ENCODE measurements at regions not wholly inside any gene's neighbourhood (a gene's known extent, or its start where the extent isn't known, plus 50 kb on each side); places are given as distances from the start of the nearest gene placed in this dataset.

- Mint-ChIP-seq H3K36me3 (ENCODE audit: insufficient read depth, unreplicated experiment) (no peaks in the 10 kb centered on the region), H3K9me3 (ENCODE audit: low read depth, unreplicated experiment) (no peaks in the 10 kb centered on the region), H3K4me3 (ENCODE audit: low read depth, unreplicated experiment) (no peak overlapping the region), H3K27me3 (ENCODE audit: unreplicated experiment) (no peaks in the 10 kb centered on the region), H3K4me1 (ENCODE audit: low read depth, unreplicated experiment) (no peaks in the 10 kb centered on the region), H3K27ac (ENCODE audit: unreplicated experiment) (no peak overlapping the region)
- TF ChIP-seq, protein P1, sequence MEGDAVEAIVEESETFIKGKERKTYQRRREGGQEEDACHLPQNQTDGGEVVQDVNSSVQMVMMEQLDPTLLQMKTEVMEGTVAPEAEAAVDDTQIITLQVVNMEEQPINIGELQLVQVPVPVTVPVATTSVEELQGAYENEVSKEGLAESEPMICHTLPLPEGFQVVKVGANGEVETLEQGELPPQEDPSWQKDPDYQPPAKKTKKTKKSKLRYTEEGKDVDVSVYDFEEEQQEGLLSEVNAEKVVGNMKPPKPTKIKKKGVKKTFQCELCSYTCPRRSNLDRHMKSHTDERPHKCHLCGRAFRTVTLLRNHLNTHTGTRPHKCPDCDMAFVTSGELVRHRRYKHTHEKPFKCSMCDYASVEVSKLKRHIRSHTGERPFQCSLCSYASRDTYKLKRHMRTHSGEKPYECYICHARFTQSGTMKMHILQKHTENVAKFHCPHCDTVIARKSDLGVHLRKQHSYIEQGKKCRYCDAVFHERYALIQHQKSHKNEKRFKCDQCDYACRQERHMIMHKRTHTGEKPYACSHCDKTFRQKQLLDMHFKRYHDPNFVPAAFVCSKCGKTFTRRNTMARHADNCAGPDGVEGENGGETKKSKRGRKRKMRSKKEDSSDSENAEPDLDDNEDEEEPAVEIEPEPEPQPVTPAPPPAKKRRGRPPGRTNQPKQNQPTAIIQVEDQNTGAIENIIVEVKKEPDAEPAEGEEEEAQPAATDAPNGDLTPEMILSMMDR (IDR thresholded peaks at IDR 0.05; ENCODE audit: unreplicated experiment): no peak
- intact Hi-C loops (cut with micrococcal nuclease; ENCODE audit: unreplicated experiment): no loop called here
- CTCF ChIA-PET: no interaction called here
- no TSS peak for BruUV-seq (replicated peaks)
- DNase-seq: no peak
These were observed 172.1 kb downstream of the KLF13 start for GRCh38 chr15:31498756-31499155.

DNA sequence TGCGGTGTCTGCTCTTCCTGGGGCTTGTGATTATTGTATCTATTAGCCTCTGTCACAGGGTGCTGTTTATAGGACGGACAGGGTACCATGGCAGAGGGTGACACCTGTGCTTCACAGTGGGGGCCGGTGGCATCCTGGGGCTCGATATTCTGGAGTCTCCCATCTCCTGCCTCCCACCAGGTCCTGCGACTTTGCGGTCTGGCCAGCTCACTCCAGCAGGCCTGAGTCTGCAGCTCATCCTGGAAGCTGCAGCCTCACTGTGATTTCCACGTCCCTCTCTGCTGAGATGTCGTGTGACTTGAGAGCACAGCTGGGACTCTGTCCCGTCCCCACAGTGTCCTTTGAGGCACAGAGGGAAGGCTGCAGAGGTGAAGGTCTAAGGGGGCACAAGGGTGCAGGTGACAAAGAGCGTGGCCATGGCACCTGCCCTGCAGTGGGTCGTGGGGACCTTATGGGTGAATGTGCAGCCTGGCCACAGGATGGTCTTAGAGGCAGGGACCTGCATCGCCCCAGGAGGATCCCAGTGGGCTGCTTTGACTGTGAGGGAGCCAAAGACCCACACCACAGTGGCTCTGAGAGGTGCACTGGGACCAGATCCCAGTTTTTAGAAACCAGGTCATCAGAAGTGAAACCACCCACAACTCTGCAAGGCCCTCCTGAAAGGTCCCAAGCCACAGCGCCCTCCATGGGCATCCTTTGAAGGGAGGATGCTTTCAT, 172.8 kb downstream of the KLF13 start:
- no TSS peak for BruUV-seq (replicated peaks)
- TF ChIP-seq, protein P1 (IDR thresholded peaks at IDR 0.05; ENCODE audit: unreplicated experiment): no peak
- intact Hi-C loops (cut with micrococcal nuclease; ENCODE audit: unreplicated experiment): no loop called here
- no peak for DNase-seq
- Mint-ChIP-seq H3K9me3 (ENCODE audit: low read depth, unreplicated experiment) (no peaks in the 10 kb centered on the region), H3K4me1 (ENCODE audit: low read depth, unreplicated experiment) (no peaks in the 10 kb centered on the region), H3K27me3 (ENCODE audit: unreplicated experiment) (no peaks in the 10 kb centered on the region), H3K27ac (ENCODE audit: unreplicated experiment) (no peak overlapping the region), H3K36me3 (ENCODE audit: insufficient read depth, unreplicated experiment) (no peaks in the 10 kb centered on the region), H3K4me3 (ENCODE audit: low read depth, unreplicated experiment) (no peak overlapping the region)
- CTCF ChIA-PET: no interaction called here

DNA sequence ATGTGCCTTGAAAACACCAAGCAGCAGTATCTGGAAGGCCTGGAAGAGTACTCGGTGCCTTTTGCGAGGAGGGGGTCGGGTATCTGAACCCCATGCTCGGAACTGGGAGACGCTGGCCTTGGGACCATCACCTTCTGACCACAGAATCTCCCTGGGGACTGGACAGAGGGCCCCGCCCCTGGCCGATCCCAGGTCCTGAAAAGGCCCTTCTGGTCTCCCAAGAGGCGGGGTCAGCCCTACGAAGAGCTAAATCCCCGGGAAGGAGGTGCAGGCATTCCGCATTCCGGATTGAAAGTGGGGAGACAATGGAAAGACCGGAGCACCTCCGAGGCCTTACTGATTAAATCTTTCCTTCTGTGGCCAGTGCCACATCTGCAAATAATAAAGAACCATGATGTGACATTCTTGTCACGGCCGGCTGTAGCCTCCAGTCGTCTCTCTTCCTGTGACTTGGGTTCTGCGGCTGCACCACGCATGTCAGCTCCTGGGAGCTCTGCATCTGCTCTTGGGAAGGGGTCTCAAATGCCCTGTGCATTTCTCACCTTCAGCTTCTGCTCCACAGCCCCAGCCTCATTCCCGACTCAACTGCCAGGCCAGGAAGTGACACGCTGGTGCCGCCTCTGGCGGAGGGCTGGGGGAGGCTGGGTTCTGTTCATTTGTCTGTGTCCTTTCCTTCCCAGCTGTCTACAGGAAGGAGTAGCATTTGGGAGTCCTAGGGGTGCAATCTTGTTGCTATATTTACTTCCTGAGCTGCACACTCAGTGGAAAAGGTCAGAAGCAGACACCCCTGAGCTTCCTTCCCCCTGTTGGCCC, 173.5 kb downstream of the KLF13 start:
- TF ChIP-seq, protein P1 (IDR thresholded peaks at IDR 0.05; ENCODE audit: unreplicated experiment): no peak
- no peaks in the 10 kb centered on the region for H3K4me1 Mint-ChIP-seq (ENCODE audit: low read depth, unreplicated experiment)
- no peaks in the 10 kb centered on the region for H3K36me3 Mint-ChIP-seq (ENCODE audit: insufficient read depth, unreplicated experiment)
- intact Hi-C loops (cut with micrococcal nuclease; ENCODE audit: unreplicated experiment): no loop called here
- no peaks in the 10 kb centered on the region for H3K9me3 Mint-ChIP-seq (ENCODE audit: low read depth, unreplicated experiment)
- H3K27ac Mint-ChIP-seq (ENCODE audit: unreplicated experiment): no peak overlapping the region
- no peak overlapping the region for H3K4me3 Mint-ChIP-seq (ENCODE audit: low read depth, unreplicated experiment)
- no peaks in the 10 kb centered on the region for H3K27me3 Mint-ChIP-seq (ENCODE audit: unreplicated experiment)
- BruUV-seq (replicated peaks): no TSS peak
- no peak for DNase-seq
- CTCF ChIA-PET: no interaction called here

- no TSS peak for BruUV-seq (replicated peaks)
These were observed 174.3 kb downstream of the KLF13 start for GRCh38 chr15:31500766-31501449.

More at GRCh38 chr15:31500766-31501449, 174.3 kb downstream of the KLF13 start:
- no peak for DNase-seq
- H3K9me3 Mint-ChIP-seq (ENCODE audit: low read depth, unreplicated experiment): no peaks in the 10 kb centered on the region
- H3K4me1 Mint-ChIP-seq (ENCODE audit: low read depth, unreplicated experiment): no peaks in the 10 kb centered on the region
- intact Hi-C loops (cut with micrococcal nuclease; ENCODE audit: unreplicated experiment): no loop called here
- CTCF ChIA-PET: no interaction called here
- TF ChIP-seq, protein P1 (IDR thresholded peaks at IDR 0.05; ENCODE audit: unreplicated experiment): no peak
- H3K27me3 Mint-ChIP-seq (ENCODE audit: unreplicated experiment): no peaks in the 10 kb centered on the region
- no peaks in the 10 kb centered on the region for H3K36me3 Mint-ChIP-seq (ENCODE audit: insufficient read depth, unreplicated experiment)
- no peak overlapping the region for H3K27ac Mint-ChIP-seq (ENCODE audit: unreplicated experiment)
- no peak overlapping the region for H3K4me3 Mint-ChIP-seq (ENCODE audit: low read depth, unreplicated experiment)

Data from Calu3 (cell line).